Breast epithelium (tissue), 3 donors: ENCODE measurements at regions not wholly inside any gene's neighbourhood (a gene's known extent, or its start where the extent isn't known, plus 50 kb on each side); places are given as distances from the start of the nearest gene placed in this dataset.

Experiments
- CTCF ChIP-seq, 3 donors: fragments of 450-650 bp; IDR thresholded peaks; one replicate each; pipeline ENCODE4 v1.5.1; 2016 to 2017; ENCODE audit warnings: antibody characterized with exemption in 3 of 3, mild to moderate bottlenecking in 3 of 3, moderate library complexity in 3 of 3
- POLR2A ChIP-seq: fragments of 450-650 bp; IDR thresholded peaks from one replicate; pipeline ENCODE4 v1.6.1; 2016; ENCODE audit warnings: antibody characterized with exemption, mild to moderate bottlenecking, moderate library complexity
- POLR2AphosphoS5 ChIP-seq, 3 donors: sonication (generic); formaldehyde crosslinking; IDR thresholded peaks; one replicate each; pipeline ENCODE4 v1.6.1; 2017; ENCODE audit warnings: antibody characterized with exemption in 3 of 3

GRCh38 chr20:51108638-51109363 is 85.9 kb upstream of the KCNG1 start:
- TF ChIP-seq POLR2A (no peak), CTCF (IDR thresholded peaks at IDR 0.05) (no peak), POLR2AphosphoS5 (IDR thresholded peaks at IDR 0.05) (no peak)
